ENCODE measurements at regions not wholly inside any gene's neighbourhood (a gene's known extent, or its start where the extent isn't known, plus 50 kb on each side); places are given as distances from the start of the nearest gene placed in this dataset.

DNA sequence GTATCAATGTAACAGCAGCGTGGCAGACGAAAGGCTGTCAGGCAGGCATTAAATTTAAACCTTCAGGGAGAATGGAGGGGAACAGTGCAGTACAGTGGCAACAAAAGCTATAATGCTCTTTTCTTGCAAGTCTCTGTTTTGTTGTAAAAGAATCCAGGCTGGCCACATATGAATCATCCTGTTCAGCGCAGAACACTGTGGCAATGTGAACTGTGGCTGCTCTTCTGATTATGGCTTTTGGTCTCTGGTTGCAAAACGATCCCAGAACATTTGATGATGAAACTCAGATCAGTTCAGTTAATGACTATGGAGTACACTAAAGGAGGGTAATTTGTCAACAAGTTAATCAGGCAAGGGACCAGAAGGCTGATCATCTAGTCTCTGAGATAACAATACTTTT lies 219.7 kb upstream of the SGO1 start:
- TF ChIP-seq, protein P1, sequence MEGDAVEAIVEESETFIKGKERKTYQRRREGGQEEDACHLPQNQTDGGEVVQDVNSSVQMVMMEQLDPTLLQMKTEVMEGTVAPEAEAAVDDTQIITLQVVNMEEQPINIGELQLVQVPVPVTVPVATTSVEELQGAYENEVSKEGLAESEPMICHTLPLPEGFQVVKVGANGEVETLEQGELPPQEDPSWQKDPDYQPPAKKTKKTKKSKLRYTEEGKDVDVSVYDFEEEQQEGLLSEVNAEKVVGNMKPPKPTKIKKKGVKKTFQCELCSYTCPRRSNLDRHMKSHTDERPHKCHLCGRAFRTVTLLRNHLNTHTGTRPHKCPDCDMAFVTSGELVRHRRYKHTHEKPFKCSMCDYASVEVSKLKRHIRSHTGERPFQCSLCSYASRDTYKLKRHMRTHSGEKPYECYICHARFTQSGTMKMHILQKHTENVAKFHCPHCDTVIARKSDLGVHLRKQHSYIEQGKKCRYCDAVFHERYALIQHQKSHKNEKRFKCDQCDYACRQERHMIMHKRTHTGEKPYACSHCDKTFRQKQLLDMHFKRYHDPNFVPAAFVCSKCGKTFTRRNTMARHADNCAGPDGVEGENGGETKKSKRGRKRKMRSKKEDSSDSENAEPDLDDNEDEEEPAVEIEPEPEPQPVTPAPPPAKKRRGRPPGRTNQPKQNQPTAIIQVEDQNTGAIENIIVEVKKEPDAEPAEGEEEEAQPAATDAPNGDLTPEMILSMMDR (IDR thresholded peaks at IDR 0.05; ENCODE audit: low read length): no peak
- TF ChIP-seq EZH2 (optimal IDR thresholded peaks at IDR 0.05; ENCODE audit: low read depth, low read length): no peak
